HG03442 (cell line): ENCODE measurements at regions not wholly inside any gene's neighbourhood (a gene's known extent, or its start where the extent isn't known, plus 50 kb on each side); places are given as distances from the start of the nearest gene placed in this dataset.
"Not testable (repeated sequence)": the region's sequence is repeated elsewhere in the genome, so short reads cannot be mapped to it uniquely, and the experiment has no call there.

Experiments used
- ATAC-seq: cut with Tn5 transposase; IDR thresholded peaks from one replicate; pipeline ENCODE4 v1.9.1; 2021; ENCODE audit warnings: mild to moderate bottlenecking, moderate library complexity; ENCODE audit not compliant: unreplicated experiment

- no peak for ATAC-seq
Observed at GRCh38 chr16:66121466-66121865, 245.0 kb upstream of the CDH5 start.

- no peak for ATAC-seq
Observed at GRCh38 chr16:66120656-66121055, 245.8 kb upstream of the CDH5 start.

- ATAC-seq: no peak
Observed at GRCh38 chr16:66116163-66117002, 250.1 kb upstream of the CDH5 start.

GRCh38 chr16:66115373-66115772 lies 251.1 kb upstream of the CDH5 start:
- ATAC-seq: no peak

GRCh38 chr16:66113223-66113622 lies 253.3 kb upstream of the CDH5 start:
- ATAC-seq: no peak

- ATAC-seq: no peak
Observed at GRCh38 chr16:66109677-66110076, 256.8 kb upstream of the CDH5 start.

GRCh38 chr16:66107661-66108060 lies 258.8 kb upstream of the CDH5 start:
- ATAC-seq: no peak

GRCh38 chr16:66103211-66103610 lies 263.3 kb upstream of the CDH5 start:
- ATAC-seq: no peak

- ATAC-seq: no peak
Observed at GRCh38 chr16:66099306-66099705, 267.2 kb upstream of the CDH5 start.

- ATAC-seq: no peak
Observed at GRCh38 chr16:66097751-66098150, 268.7 kb upstream of the CDH5 start.

- no peak for ATAC-seq
Observed at GRCh38 chr16:66095676-66096075, 270.8 kb upstream of the CDH5 start.

GRCh38 chr16:66093191-66093590 lies 273.3 kb upstream of the CDH5 start:
- ATAC-seq: no peak

- no peak for ATAC-seq
Observed at GRCh38 chr16:66091471-66091891, 275.0 kb upstream of the CDH5 start.

- ATAC-seq: no peak
Observed at GRCh38 chr16:66088681-66089080, 277.8 kb upstream of the CDH5 start.

- no peak for ATAC-seq
Observed at GRCh38 chr16:66087308-66087707, 279.2 kb upstream of the CDH5 start.

- ATAC-seq: no peak
Observed at GRCh38 chr16:66085651-66086050, 280.8 kb upstream of the CDH5 start.

GRCh38 chr16:66084731-66085130 lies 281.8 kb upstream of the CDH5 start:
- ATAC-seq: not testable (repeated sequence)

GRCh38 chr16:66084306-66084705 lies 282.2 kb upstream of the CDH5 start:
- no peak for ATAC-seq

GRCh38 chr16:66083171-66083570 lies 283.3 kb upstream of the CDH5 start:
- ATAC-seq: no peak

- ATAC-seq: no peak
Observed at GRCh38 chr16:66082424-66082823, 284.1 kb upstream of the CDH5 start.

GRCh38 chr16:66081775-66082366 lies 284.6 kb upstream of the CDH5 start:
- ATAC-seq: no peak

- ATAC-seq: no peak
Observed at GRCh38 chr16:66079671-66080334, 286.7 kb upstream of the CDH5 start.
